HL-60/S4 (cell line): ENCODE measurements at regions not wholly inside any gene's neighbourhood (a gene's known extent, or its start where the extent isn't known, plus 50 kb on each side); places are given as distances from the start of the nearest gene placed in this dataset.

Experiments used
- in situ Hi-C: fragments of 300-500 bp; cut with MboI; formaldehyde crosslinking; loops from 2 replicates; pipeline ENCODE4 v1.14.3; 2022; ENCODE audit warnings: low sequenced_read_pairs

DNA sequence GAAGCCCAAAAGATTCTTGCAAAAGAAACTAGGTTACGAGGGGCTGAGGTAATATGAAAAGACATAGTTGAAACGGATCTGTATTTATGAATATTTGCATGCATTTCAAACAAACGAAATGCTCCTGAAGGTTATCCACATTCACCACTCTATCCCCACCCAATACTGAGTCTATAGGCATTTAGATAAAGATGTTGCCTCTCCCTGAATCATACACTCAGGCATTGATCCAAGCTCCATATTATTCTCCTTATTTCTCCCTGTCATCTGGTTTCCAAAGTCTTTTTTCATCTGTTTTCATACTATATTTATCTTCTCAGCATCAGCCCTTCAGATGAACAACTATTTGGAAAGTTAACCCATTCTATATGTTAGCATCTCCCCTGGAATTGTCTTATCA, 492.5 kb upstream of the TGFBR2 start:
- in situ Hi-C loops, result no loop called here

DNA sequence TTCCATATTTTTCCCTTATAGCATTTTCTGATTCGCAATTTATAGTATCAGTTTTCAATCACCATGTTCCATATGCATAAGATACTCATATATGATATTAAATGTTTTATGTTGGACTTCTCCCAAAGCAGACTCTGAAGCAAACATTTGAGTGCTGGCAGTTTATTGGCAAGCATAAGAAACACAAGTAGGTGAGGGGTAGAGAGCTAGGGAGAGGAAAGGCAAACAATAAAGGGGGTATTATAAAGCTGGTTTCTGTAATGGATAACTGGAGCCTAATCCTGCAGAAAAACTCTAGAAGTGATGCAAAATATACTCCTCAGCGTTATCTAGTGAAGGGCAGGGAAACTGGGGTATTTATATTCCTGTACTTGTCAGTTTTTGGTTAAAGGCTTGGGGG, 491.5 kb upstream of the TGFBR2 start:
- in situ Hi-C loops, result no loop called here

DNA sequence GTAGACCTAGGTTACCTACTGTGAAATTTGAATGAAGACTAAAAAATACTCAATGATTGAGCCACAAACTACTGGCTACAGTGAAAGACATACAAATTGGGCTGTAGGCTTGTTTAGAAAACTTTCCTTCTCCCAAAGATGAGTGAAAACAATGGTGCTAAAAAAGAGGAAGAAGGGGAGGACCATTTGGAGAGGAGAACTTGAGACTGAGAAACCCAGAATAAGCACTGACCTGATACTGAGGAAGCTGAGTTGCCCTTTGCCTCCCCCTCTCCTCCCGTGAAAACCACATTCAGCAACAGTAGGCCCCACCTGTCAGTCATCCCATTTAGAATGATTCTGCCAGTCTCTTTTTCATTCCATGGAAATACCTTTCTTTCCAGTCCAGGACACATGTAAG, 484.0 kb upstream of the TGFBR2 start:
- in situ Hi-C loops, result no loop called here

DNA sequence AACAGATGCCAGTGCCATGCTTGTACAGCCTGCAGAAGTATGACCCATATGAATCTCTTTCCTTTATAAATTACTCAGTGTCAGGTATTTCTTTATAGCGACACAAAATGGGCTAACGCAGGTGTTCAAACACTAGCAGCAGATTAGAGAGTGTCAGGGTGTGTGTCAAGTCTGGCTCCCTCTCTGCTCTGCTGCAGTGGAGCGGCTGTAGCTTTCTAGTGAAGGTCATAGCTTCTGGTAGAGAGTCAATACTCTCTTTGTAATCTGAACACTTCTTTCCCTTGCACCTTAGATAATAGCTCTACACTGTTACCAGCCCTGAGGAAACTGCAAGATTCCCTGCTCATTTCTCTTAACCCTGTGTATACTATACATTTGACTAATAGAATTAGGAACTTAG, 483.2 kb upstream of the TGFBR2 start:
- in situ Hi-C loops, result no loop called here

DNA sequence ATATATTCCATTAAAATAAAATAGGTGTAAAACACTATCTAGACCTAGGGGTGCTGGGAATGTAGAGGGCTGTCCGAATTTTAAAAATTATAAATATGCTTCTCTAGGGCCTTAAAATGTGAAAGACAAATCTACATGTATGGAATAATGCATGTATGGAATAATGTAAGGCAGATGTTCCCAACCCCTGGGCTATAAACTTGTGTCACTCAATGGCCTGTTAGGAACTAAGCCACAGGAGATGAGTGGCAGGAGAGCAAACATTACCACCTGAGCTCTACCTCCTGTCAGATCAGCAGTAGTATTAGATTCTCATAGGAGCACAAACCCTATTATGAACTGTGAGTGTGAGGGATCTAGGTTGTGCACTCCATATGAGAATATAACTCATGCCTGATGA, 482.6 kb upstream of the TGFBR2 start:
- in situ Hi-C loops, result no loop called here

DNA sequence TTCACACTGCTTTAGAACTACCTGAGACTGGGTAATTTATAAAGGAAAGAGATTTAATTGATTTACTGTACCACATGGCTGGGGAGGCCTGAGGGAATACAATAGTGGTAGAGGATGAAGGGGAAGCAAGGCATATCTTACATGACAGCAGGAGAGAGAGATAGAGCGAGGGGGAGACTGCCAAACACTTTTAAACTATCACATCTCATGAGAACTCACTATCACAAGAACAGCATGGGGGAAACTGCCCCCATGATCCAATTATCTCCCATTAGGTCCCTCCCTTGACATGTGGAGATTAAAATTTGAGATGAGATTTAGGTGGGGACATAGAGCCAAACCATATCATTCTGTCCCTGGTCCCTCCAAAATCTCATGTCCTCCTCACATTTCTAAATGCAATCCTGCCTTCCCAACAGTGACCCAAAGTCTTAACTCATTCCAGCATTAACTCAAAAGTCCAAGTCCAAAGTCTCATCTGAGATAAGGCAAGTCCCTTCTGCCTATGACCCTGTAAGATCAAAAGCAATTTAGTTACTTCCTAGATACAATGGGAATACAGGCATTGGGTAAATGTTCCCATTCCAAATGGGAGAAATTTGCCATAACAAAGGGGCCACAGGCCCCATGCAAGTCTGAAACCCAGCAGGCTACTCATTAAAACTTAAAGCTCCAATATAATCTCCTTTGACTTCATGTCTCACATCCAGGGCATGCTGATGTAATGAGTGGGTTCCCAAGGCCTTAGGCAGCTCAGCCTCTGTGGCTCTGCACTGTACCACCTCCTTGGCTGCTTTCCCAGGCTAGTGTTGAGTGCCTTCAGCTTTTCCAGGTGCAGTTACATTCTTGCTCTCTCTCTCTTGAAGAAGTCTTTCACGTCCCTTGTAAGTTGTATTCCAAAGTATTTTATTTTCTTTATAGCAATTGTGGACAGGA, 481.7 kb upstream of the TGFBR2 start:
- in situ Hi-C loops, result no loop called here

DNA sequence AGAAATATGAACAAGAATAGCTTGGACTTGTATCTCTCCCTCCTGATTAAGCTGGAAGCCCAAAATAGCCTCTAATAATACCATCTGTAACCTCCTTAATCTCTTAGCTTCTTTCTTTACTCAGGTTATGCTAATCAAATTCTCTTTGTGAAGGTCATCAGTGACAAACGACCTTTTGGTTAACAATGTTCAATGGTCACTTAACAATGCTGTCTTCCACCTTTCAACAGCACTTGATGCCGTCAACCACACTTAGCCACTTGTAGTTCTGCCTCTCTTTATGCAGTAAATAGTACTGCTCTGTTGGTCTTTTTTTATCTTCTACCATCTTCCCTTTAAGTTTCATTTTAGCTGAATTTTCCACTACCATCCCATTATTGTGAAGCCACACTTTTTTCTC, 476.6 kb upstream of the TGFBR2 start:
- in situ Hi-C loops, result no loop called here

DNA sequence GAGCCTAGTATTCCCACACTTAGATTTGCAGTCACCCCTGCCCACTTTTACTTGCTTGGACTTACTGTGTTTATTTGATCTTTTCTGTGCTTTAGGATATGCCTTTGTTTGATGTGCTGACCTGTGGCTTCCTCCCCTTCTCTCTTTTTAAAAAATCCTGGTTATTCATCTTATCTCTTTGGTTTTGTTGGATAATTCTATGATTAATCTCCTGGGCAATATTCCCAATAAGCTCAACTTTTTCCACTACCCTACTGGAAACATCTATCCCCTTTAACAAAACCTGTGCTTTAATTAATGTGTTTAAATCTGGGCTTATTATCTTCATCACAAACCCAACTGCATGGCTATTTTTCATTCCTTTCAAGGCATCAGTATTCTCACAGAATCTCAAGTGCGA, 476.0 kb upstream of the TGFBR2 start:
- in situ Hi-C loops, result no loop called here

DNA sequence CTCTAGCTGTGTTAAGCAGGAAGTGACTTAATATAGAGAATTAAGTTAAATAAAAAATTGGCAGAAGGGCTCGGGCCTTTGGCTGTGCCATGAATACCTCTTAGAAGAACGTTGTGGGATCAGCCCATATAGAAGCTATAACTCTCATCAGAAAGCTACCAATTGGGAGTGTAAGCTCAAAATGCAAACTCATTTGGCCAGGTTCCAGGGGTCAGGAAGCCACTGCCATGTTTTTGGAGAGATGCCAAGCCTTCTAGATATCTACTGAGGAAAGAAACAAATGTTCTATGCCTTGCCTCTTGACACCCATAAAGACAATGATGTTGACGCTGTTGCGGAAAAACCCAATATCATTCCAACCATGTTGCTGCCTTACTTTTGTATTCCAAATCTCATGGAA, 475.2 kb upstream of the TGFBR2 start:
- in situ Hi-C loops, result no loop called here

DNA sequence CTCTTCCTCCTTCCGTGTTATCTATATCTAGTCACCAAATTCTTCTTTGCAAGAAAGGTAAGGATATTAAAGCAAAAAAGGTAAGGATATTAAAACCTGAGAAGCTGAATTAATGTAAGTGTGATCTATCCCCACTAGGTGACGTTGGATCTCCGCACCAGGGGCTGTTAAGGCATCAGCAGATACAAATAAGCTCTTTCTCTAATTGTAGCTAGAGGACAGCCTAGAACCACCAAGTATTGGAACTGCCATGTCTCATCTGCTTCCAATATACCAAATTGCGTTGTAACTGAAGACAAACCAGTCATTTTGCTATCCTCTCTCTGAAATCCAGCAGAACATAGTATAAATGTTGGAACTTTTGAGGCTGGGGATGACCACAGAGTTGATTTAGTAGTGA, 471.2 kb upstream of the TGFBR2 start:
- in situ Hi-C loops, result no loop called here

DNA sequence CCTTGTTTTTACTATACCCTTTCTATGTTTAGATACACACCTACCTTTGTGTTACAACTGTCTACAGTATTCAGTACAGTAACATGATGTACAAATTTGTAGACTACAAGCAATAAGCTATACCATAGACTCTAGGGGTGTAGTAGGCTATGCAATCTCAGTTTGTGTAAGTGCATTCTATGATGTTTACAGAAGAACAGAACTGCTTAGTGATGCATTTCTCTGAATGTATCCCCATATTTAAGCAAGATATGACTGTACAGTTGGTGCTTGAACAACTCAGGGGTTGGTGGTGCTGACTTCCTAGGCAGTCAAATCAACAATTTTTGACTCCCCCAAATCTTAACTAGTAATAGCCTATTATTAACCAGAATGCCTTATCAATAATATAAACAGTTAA, 467.1 kb upstream of the TGFBR2 start:
- in situ Hi-C loops, result no loop called here

DNA sequence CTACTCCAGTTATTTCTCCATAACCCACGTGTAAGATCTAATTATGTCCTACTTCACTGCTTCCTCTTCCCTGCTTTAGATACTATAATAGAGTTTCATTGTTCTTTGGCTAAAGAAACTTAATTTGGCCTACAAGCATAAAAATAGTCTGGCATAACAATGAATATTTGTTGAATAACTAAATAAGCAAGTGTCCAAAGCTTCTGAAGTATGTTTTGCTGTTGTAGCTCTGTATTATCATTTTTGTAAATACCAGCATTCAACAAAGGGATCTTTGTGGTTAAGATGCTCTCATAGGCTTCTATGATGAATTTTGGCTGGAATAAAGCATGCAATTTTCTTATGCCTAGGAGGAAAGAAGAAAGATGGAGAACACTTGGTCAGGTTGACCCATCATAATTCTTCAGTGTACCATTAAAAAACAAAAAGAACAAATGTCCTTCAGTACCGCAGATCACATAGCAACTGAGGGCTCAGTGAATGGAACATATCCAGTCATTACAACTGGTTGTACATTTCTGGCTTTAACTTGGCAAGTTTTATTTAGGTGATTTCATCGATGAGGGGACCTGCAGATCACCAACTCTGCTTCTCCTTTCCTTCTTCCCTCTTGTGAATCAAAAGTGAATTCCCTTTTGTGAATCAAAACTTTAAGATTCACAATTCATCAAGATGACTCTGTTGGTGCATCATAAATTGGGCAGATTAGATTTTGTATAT, 465.9 kb upstream of the TGFBR2 start:
- in situ Hi-C loops, result no loop called here

DNA sequence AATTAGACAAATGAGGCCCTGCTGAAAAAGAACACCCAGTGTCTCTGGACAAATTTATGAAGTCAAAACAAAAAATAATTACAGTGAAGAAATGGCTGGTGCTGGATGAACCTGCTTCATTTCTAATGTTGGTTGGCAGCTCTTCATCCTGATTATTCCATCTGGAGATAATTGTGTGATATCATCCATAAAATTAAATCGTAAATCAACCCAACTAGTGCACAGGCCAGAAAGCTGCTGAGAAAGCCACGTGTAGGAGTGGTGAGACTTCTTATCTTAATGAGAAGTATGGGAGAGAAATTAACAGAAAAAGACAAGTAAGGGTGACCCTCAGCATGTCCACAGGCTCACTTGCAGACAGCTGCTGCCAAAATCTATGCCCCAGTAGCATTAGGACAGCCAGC, 465.2 kb upstream of the TGFBR2 start:
- in situ Hi-C loops, result no loop called here

DNA sequence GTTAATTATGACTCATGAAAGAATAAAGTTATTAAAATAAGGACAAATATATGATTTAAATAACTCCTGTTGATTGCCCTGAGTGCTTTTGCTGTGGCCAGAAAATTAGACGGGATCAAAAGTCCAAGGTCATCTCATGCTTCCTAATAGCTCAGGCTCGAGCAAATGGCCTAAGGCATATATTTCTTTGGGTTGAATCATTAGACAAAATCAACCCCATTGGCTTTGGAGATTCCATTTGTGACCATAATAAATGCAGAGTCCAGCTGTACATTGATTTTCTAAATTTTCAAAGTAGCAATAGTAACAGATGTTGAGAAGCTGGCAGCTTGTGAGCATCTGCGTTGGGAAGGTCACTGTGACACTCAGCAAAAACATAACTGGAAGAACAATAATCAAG, 464.5 kb upstream of the TGFBR2 start:
- in situ Hi-C loops, result no loop called here

DNA sequence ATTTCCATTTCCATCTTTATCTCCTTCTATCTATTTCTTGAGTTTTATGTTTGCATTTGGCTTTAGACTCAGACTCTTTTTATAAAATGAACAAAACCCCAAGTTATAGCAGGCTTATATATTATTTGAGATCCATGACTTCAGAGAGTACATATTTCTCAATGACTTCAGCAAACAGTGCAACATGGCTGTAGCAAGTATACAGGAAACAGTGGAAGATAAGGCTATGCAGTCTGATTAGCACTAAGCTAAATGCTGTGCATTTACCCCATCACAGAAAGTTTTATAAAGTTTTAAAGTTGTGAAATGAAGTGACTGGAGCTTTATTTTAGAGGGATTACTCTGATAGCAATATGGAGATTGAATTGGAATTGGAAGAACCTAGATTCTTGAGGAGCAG, 463.5 kb upstream of the TGFBR2 start:
- in situ Hi-C loops, result no loop called here

DNA sequence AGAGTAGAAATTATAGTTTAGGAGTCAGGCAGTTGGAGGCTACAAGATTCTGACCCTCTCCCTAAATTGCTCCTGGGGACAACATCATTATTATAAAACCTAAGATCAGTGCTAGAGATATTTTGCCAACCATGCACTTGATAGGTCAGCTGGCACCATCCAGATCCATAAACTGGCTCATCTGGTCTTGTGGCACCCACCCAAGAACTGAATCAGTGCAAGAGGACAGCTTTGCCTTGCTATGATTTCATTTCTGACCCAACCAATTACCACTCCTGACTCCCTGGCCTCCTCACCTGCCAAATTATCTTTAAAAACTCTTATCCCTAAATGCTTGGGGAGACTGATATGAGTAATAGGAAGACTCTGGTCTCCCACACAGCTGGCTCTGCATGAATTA, 461.1 kb upstream of the TGFBR2 start:
- in situ Hi-C loops, result no loop called here

DNA sequence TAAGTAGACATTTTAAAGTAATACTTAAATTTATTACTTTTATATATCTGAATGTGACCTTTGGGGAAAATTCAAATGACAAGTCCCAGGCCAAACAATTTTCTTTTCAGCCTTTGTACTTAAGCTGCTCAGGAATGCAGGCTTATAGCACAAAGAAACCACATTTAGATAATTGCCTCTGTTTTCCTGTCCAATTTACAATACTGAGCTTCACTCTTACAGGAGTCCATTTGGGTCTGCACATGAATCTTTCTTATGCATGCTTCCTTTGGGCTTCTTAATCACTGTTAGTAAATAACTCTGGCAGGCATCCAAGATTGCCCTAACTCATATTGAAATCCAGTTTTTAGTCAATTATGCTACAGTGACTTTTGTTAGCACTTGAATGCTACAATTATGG, 459.4 kb upstream of the TGFBR2 start:
- in situ Hi-C loops, result no loop called here

DNA sequence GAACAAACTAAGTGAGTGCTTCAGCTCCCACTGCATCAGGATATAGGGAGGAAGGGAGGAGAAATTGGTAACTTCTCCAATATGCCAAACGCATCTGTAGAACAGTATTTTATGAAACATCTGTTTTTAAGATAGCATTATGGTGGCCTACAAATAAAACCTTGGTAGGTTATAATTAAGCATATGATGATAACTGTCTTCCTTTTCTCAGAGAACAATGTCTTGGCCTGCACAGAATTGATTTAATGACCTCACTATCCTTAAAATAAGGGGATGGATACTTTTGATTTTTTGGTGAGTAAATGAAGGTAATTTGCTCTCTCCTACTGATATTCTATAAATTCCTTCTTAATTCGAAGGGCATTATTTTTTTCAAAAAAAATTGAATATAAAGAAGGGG, 451.5 kb upstream of the TGFBR2 start:
- in situ Hi-C loops, result no loop called here

DNA sequence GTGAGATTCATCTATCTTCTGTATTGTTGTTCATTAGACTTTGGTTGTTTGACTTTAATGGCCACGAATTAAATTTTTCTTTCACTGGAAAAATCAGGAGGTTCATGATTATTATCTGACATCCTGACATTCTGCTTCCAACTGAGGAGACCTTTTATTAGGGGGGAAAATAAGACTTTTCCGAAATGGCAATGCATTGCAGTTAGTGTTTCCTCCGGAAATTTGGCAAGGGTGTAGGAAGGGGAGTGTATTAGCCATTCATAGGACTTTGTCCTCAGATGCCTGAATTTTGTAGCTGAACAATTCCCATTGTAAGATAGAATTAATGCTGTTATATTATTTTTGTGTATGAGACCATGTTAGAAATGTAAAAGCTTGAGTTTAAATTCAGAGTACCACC, 450.6 kb upstream of the TGFBR2 start:
- in situ Hi-C loops, result no loop called here

DNA sequence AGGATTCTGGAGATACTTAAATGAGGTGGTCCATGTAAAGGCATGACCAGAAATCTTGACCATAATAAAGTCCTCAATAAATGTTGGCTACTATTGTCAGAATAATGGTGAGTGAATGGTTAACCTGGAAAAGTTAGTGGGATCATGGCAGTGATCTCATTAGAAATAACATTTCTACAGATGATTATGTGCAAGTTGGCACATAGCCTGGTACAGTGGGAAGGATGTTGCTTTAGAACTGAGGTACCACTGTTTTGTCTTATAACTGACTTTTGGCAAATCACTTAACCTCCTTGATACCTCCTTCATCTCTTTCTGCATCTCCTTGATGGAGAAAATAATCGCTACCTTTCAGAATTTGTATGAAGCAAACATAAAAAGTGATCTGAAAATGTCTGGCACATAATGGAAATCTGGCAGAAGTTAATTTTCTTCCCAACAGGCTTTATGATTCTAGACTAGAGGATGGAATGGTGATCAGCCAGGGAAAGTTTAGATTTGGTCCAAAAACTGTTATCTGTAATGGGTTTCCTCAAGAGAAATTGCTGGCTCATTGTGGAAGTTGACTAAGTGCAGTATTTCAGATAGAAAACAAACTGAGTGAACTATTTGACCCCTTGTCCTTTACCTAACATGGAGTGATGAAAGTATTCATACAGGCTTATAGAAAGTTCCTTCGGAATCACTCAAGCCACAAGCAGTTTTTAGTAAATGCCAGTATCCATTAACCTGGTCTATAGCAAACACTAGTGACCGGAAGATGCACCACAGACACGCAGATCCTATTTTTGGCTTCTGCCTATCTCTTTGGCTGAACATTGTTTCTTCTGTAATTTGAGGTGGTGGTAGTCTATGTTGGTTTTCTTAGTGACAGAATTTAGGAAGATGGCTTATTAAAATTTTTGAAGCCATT, 449.6 kb upstream of the TGFBR2 start:
- in situ Hi-C loops, result no loop called here

DNA sequence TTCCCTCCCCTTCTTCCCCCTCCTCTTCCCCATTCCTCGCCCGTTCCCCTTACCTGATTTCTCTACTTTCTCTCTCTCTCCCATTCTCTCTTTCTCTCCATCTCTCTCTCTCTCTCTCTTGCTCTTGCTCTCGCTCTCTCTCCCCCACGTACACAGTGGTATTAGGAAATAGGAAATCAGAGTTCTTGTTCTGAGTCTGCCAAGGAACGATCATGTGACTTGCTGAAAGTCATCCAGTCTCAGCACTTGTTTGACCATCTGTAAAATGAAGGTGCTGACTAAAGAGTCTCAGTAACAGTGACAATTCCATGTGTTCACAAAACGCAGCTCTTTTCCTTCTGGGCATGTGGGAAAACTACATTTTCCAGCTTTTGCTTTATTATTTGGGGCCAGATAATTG, 445.0 kb upstream of the TGFBR2 start:
- in situ Hi-C loops, result no loop called here
